ENCODE measurements at regions not wholly inside any gene's neighbourhood (a gene's known extent, or its start where the extent isn't known, plus 50 kb on each side); places are given as distances from the start of the nearest gene placed in this dataset.
"Not testable (repeated sequence)": the region's sequence is repeated elsewhere in the genome, so short reads cannot be mapped to it uniquely, and the experiment has no call there.

GRCh38 chr9:30069236-30069635 lies 2315.2 kb upstream of the ACO1 start:
- POLR2A ChIA-PET, CTCF ChIA-PET: not testable (repeated sequence)

GRCh38 chr9:30075022-30075421 lies 2309.4 kb upstream of the ACO1 start:
- ChIA-PET POLR2A (no interaction called here), CTCF (no interaction called here)

GRCh38 chr9:30075451-30076199 lies 2308.8 kb upstream of the ACO1 start:
- POLR2A ChIA-PET, result no interaction called here

GRCh38 chr9:30078195-30078594 lies 2306.2 kb upstream of the ACO1 start:
- ChIA-PET CTCF (no interaction called here), POLR2A (no interaction called here)

More at GRCh38 chr9:30075451-30076199, 2308.8 kb upstream of the ACO1 start:
- CTCF ChIA-PET, result no interaction called here

GRCh38 chr9:30089428-30089827 lies 2295.0 kb upstream of the ACO1 start:
- CTCF ChIA-PET, result no interaction called here
- POLR2A ChIA-PET, result no interaction called here

- ChIA-PET POLR2A (no interaction called here), CTCF (no interaction called here)
Observed at GRCh38 chr9:30103647-30104394, 2280.6 kb upstream of the ACO1 start.

GRCh38 chr9:30107134-30107533 lies 2277.3 kb upstream of the ACO1 start:
- CTCF ChIA-PET, POLR2A ChIA-PET: not testable (repeated sequence)

GRCh38 chr9:30116673-30117217 lies 2267.7 kb upstream of the ACO1 start:
- POLR2A ChIA-PET, result interaction anchor here (0.5 kb wide), 1 partner anchor 1315 kb away, joined by 8 read pairs; no protein-coding TSS in a partner anchor
- CTCF ChIA-PET, result interaction anchor here (0.7 kb wide), 1 partner anchor 66 kb away, joined by 4 read pairs; no protein-coding TSS in a partner anchor

GRCh38 chr9:30120666-30121065 lies 2263.8 kb upstream of the ACO1 start:
- POLR2A ChIA-PET, result no interaction called here
- CTCF ChIA-PET, result no interaction called here

GRCh38 chr9:30121611-30122010 lies 2262.8 kb upstream of the ACO1 start:
- ChIA-PET POLR2A (no interaction called here), CTCF (no interaction called here)

- ChIA-PET POLR2A (no interaction called here), CTCF (no interaction called here)
Observed at GRCh38 chr9:30125881-30126280, 2258.6 kb upstream of the ACO1 start.

GRCh38 chr9:30127371-30127770 lies 2257.1 kb upstream of the ACO1 start:
- POLR2A ChIA-PET, result no interaction called here
- CTCF ChIA-PET, result no interaction called here

- CTCF ChIA-PET, result no interaction called here
- POLR2A ChIA-PET, result no interaction called here
Observed at GRCh38 chr9:30140407-30140806, 2244.0 kb upstream of the ACO1 start.

- CTCF ChIA-PET, result no interaction called here
Observed at GRCh38 chr9:30160570-30160969, 2223.9 kb upstream of the ACO1 start.

GRCh38 chr9:30172206-30172605 lies 2212.2 kb upstream of the ACO1 start:
- CTCF ChIA-PET, result no interaction called here
- POLR2A ChIA-PET, result no interaction called here

More at GRCh38 chr9:30160570-30160969, 2223.9 kb upstream of the ACO1 start:
- POLR2A ChIA-PET, result no interaction called here

- POLR2A ChIA-PET, result no interaction called here
- CTCF ChIA-PET, result no interaction called here
Observed at GRCh38 chr9:30178610-30179009, 2205.8 kb upstream of the ACO1 start.

GRCh38 chr9:30193421-30193820 lies 2191.0 kb upstream of the ACO1 start:
- POLR2A ChIA-PET, result no interaction called here
- CTCF ChIA-PET, result no interaction called here

GRCh38 chr9:30196941-30197340 lies 2187.5 kb upstream of the ACO1 start:
- ChIA-PET POLR2A (no interaction called here), CTCF (no interaction called here)

GRCh38 chr9:30197453-30197852 lies 2187.0 kb upstream of the ACO1 start:
- POLR2A ChIA-PET, result no interaction called here
- CTCF ChIA-PET, result no interaction called here

- POLR2A ChIA-PET, result no interaction called here
- CTCF ChIA-PET, result no interaction called here
Observed at GRCh38 chr9:30197954-30198353, 2186.5 kb upstream of the ACO1 start.
